Brain microvascular endothelial cell (primary cell): ENCODE measurements at regions not wholly inside any gene's neighbourhood (a gene's known extent, or its start where the extent isn't known, plus 50 kb on each side); places are given as distances from the start of the nearest gene placed in this dataset.

Source experiments
- DNase-seq: peaks from one replicate; pipeline ENCODE4 v3.0.0-alpha.2; 2020
- H3K27ac ChIP-seq: fragments of 250-450 bp; sonication (Bioruptor Pico); 2 replicates; pipeline ENCODE4 v1.5.1; 2020; ENCODE audit warnings: mild to moderate bottlenecking, moderate library complexity
- H3K27me3 ChIP-seq: fragments of 250-450 bp; sonication (Bioruptor Pico); replicated peaks from 2 replicates; pipeline ENCODE4 v1.5.1; 2020; ENCODE audit warnings: mild to moderate bottlenecking
- H3K36me3 ChIP-seq: fragments of 250-450 bp; sonication (Bioruptor Pico); replicated peaks from 2 replicates; pipeline ENCODE4 v1.5.1; 2020; ENCODE audit warnings: mild to moderate bottlenecking
- H3K4me3 ChIP-seq: 2 replicates; pipeline ENCODE4 v1.5.1; 2011; ENCODE audit warnings: low read depth, mild to moderate bottlenecking, control low read depth, low read length, moderate library complexity
- CTCF ChIP-seq: IDR thresholded peaks from 2 replicates; pipeline ENCODE4 v1.5.1; 2011; ENCODE audit warnings: low read depth, mild to moderate bottlenecking, moderate library complexity, low read length, control low read depth, inconsistent platforms; ENCODE audit errors: missing control alignments
- in situ Hi-C: cut with HindIII; loops from 2 replicates; pipeline ENCODE4 v1.10.0; 2017; ENCODE audit warnings: low sequenced_read_pairs, low pct_ligation_motif_present

- Histone ChIP-seq H3K27ac (peak overlapping the region; percentile 59), H3K4me3 (no peak overlapping the region), H3K36me3 (no peaks in the 10 kb centered on the region), H3K27me3 (no peaks in the 10 kb centered on the region)
- DNase-seq = no peak
- no peak for TF ChIP-seq CTCF
- in situ Hi-C loops = no loop called here
Measured at GRCh38 chr7:81598951-81599350, 170.9 kb downstream of the HGF start.

- TF ChIP-seq CTCF = no peak
- DNase-seq = no peak
Measured at GRCh38 chr7:81594767-81595166, 175.1 kb downstream of the HGF start.

GRCh38 chr7:81590131-81590530 is 179.7 kb downstream of the HGF start:
- Histone ChIP-seq H3K4me3 (no peak overlapping the region), H3K27me3 (no peaks in the 10 kb centered on the region), H3K27ac (no peak overlapping the region), H3K36me3 (no peaks in the 10 kb centered on the region)
- TF ChIP-seq CTCF = no peak
- no peak for DNase-seq
- in situ Hi-C loops = no loop called here

More at GRCh38 chr7:81594767-81595166, 175.1 kb downstream of the HGF start:
- no peaks in the 10 kb centered on the region for H3K27me3 ChIP-seq
- H3K36me3 ChIP-seq = no peaks in the 10 kb centered on the region
- in situ Hi-C loops = no loop called here
- H3K27ac ChIP-seq = no peak overlapping the region
- no peak overlapping the region for H3K4me3 ChIP-seq

- Histone ChIP-seq H3K27me3 (no peaks in the 10 kb centered on the region), H3K36me3 (no peaks in the 10 kb centered on the region), H3K4me3 (no peak overlapping the region), H3K27ac (no peak overlapping the region)
- TF ChIP-seq CTCF = no peak
- no peak for DNase-seq
- in situ Hi-C loops = no loop called here
Measured at GRCh38 chr7:81584667-81585066, 185.2 kb downstream of the HGF start.

GRCh38 chr7:81583882-81584533 is 185.8 kb downstream of the HGF start:
- in situ Hi-C loops = no loop called here

More at GRCh38 chr7:81583882-81584533, 185.8 kb downstream of the HGF start:
- no peak for DNase-seq
- no peak overlapping the region for H3K27ac ChIP-seq
- H3K27me3 ChIP-seq = no peaks in the 10 kb centered on the region
- no peaks in the 10 kb centered on the region for H3K36me3 ChIP-seq
- TF ChIP-seq CTCF = no peak
- no peak overlapping the region for H3K4me3 ChIP-seq
